GM18498 (cell line): ENCODE measurements at regions not wholly inside any gene's neighbourhood (a gene's known extent, or its start where the extent isn't known, plus 50 kb on each side); places are given as distances from the start of the nearest gene placed in this dataset.

Experiments used
- ATAC-seq: cut with Tn5 transposase; IDR thresholded peaks from one replicate; pipeline ENCODE4 v1.9.1; 2021; ENCODE audit warnings: mild to moderate bottlenecking, moderate library complexity; ENCODE audit not compliant: unreplicated experiment

GRCh38 chr17:73947966-73948355, 255.5 kb upstream of the RPL38 start:
- ATAC-seq: no peak

- ATAC-seq: no peak
Measured at GRCh38 chr17:73949903-73950592, 253.4 kb upstream of the RPL38 start.

GRCh38 chr17:73950593-73950914, 252.9 kb upstream of the RPL38 start:
- no peak for ATAC-seq

GRCh38 chr17:73952082-73952479, 251.4 kb upstream of the RPL38 start:
- no peak for ATAC-seq

GRCh38 chr17:73952480-73953205, 250.8 kb upstream of the RPL38 start:
- no peak for ATAC-seq

GRCh38 chr17:73953206-73954033, 250.1 kb upstream of the RPL38 start:
- no peak for ATAC-seq

- ATAC-seq: no peak
Measured at GRCh38 chr17:73954951-73955350, 248.5 kb upstream of the RPL38 start.

- no peak for ATAC-seq
Measured at GRCh38 chr17:73955616-73956015, 247.9 kb upstream of the RPL38 start.

- no peak for ATAC-seq
Measured at GRCh38 chr17:73956169-73956568, 247.3 kb upstream of the RPL38 start.

- no peak for ATAC-seq
Measured at GRCh38 chr17:73956595-73957465, 246.6 kb upstream of the RPL38 start.

GRCh38 chr17:73957564-73957963, 245.9 kb upstream of the RPL38 start:
- ATAC-seq: no peak

- ATAC-seq: no peak
Measured at GRCh38 chr17:73958453-73958852, 245.0 kb upstream of the RPL38 start.

- no peak for ATAC-seq
Measured at GRCh38 chr17:73960469-73960868, 243.0 kb upstream of the RPL38 start.

GRCh38 chr17:73962308-73962707, 241.2 kb upstream of the RPL38 start:
- ATAC-seq: no peak

- ATAC-seq: no peak
Measured at GRCh38 chr17:73968680-73969079, 234.8 kb upstream of the RPL38 start.

- ATAC-seq: no peak
Measured at GRCh38 chr17:73969956-73970355, 233.5 kb upstream of the RPL38 start.

GRCh38 chr17:73971127-73971526, 232.4 kb upstream of the RPL38 start:
- no peak for ATAC-seq

GRCh38 chr17:73972056-73972455, 231.4 kb upstream of the RPL38 start:
- no peak for ATAC-seq

- no peak for ATAC-seq
Measured at GRCh38 chr17:73972901-73973300, 230.6 kb upstream of the RPL38 start.

- no peak for ATAC-seq
Measured at GRCh38 chr17:73973586-73974409, 229.7 kb upstream of the RPL38 start.
